Pulmonary artery endothelial cell (primary cell): ENCODE measurements at regions not wholly inside any gene's neighbourhood (a gene's known extent, or its start where the extent isn't known, plus 50 kb on each side); places are given as distances from the start of the nearest gene placed in this dataset.

Experiments used
- DNase-seq: peaks from one replicate; pipeline ENCODE4 v3.0.0-alpha.2; 2011; ENCODE audit warnings: low read depth, low spot score

- DNase-seq: no peak
Observed at GRCh38 chr7:155930527-155930926, 118.3 kb upstream of the SHH start.

GRCh38 chr7:155930061-155930460 lies 117.8 kb upstream of the SHH start:
- no peak for DNase-seq

- no peak for DNase-seq
Observed at GRCh38 chr7:155928583-155928982, 116.3 kb upstream of the SHH start.

- no peak for DNase-seq
Observed at GRCh38 chr7:155927905-155928304, 115.6 kb upstream of the SHH start.

GRCh38 chr7:155925682-155926081 lies 113.4 kb upstream of the SHH start:
- no peak for DNase-seq

GRCh38 chr7:155922067-155922816 lies 110.0 kb upstream of the SHH start:
- DNase-seq: no peak

- no peak for DNase-seq
Observed at GRCh38 chr7:155921804-155922066, 109.5 kb upstream of the SHH start.

- DNase-seq: no peak
Observed at GRCh38 chr7:155921086-155921803, 109.0 kb upstream of the SHH start.

GRCh38 chr7:155920068-155920461 lies 107.8 kb upstream of the SHH start:
- DNase-seq: no peak

- no peak for DNase-seq
Observed at GRCh38 chr7:155919391-155920067, 107.3 kb upstream of the SHH start.

GRCh38 chr7:155918720-155919390 lies 106.6 kb upstream of the SHH start:
- DNase-seq: peak; percentile 79

- no peak for DNase-seq
Observed at GRCh38 chr7:155917836-155918430, 105.7 kb upstream of the SHH start.

GRCh38 chr7:155916926-155917655 lies 104.8 kb upstream of the SHH start:
- no peak for DNase-seq

GRCh38 chr7:155914341-155914740 lies 102.1 kb upstream of the SHH start:
- DNase-seq: no peak

- DNase-seq: no peak
Observed at GRCh38 chr7:155913719-155914118, 101.5 kb upstream of the SHH start.

- DNase-seq: no peak
Observed at GRCh38 chr7:155913291-155913690, 101.0 kb upstream of the SHH start.

- no peak for DNase-seq
Observed at GRCh38 chr7:155911471-155912105, 99.3 kb upstream of the SHH start.

- DNase-seq: no peak
Observed at GRCh38 chr7:155908385-155908784, 96.1 kb upstream of the SHH start.

- no peak for DNase-seq
Observed at GRCh38 chr7:155907450-155908200, 95.4 kb upstream of the SHH start.

- DNase-seq: no peak
Observed at GRCh38 chr7:155901176-155901575, 88.9 kb upstream of the SHH start.
